Stomach (tissue), 8 donors: ENCODE measurements at regions not wholly inside any gene's neighbourhood (a gene's known extent, or its start where the extent isn't known, plus 50 kb on each side); places are given as distances from the start of the nearest gene placed in this dataset.
"Not testable (repeated sequence)": the region's sequence is repeated elsewhere in the genome, so short reads cannot be mapped to it uniquely, and the experiment has no call there.

Experiments used
- DNase-seq, 2 donors: peaks; one replicate each; pipeline versions ENCODE4 v3.0.0 to v3.0.0-alpha.2; 2013 to 2019
- H3K27ac ChIP-seq, 5 donors: fragments of 200-600 bp in 4 of 5; sonication (generic) in 4 of 5; one replicate each; pipeline ENCODE4 v1.5.1; 2013 to 2019; ENCODE audit warnings: mild to moderate bottlenecking in 1 of 5, moderate library complexity in 1 of 5
- H3K27me3 ChIP-seq, 3 donors: fragments of 200-600 bp; sonication (generic); one replicate each; pipeline ENCODE4 v1.5.1; 2017 to 2019; ENCODE audit warnings: mixed run types in 1 of 3
- H3K36me3 ChIP-seq, 4 donors: fragments of 200-600 bp; sonication (generic); 1 replicate in 3 of 4; 2 replicates in 1 of 4; pipeline ENCODE4 v1.5.1; 2016 to 2019
- H3K4me1 ChIP-seq, 4 donors: fragments of 200-600 bp; sonication (generic); one replicate each; pipeline ENCODE4 v1.5.1; 2016 to 2019
- H3K4me3 ChIP-seq, 4 donors: fragments of 200-600 bp; sonication (generic) in 3 of 4; one replicate each; pipeline ENCODE4 v1.5.1; 2016 to 2019; ENCODE audit warnings: mild to moderate bottlenecking in 1 of 4
- H3K9me3 ChIP-seq, 4 donors: fragments of 200-600 bp; sonication (generic); one replicate each; pipeline ENCODE4 v1.5.1; 2016 to 2019
- EP300 ChIP-seq: sonication (generic); formaldehyde crosslinking; IDR thresholded peaks from one replicate; pipeline ENCODE4 v1.6.1; 2017; ENCODE audit warnings: antibody characterized with exemption
- POLR2A ChIP-seq, 4 donors: fragments of 450-650 bp; IDR thresholded peaks; one replicate each; pipeline ENCODE4 v1.6.1; 2016; ENCODE audit warnings: antibody characterized with exemption in 4 of 4, control low read depth in 2 of 4, mild to moderate bottlenecking in 1 of 4, moderate library complexity in 1 of 4
- POLR2AphosphoS5 ChIP-seq, 3 donors: sonication (generic); formaldehyde crosslinking; IDR thresholded peaks; one replicate each; pipeline ENCODE4 v1.6.1; 2016; ENCODE audit warnings: antibody characterized with exemption in 3 of 3
- WGBS, 5 donors: extraction: QIAGEN DNeasy Blood & Tissue Kit in 3 of 5; methylation state at CpG; one replicate each; pipeline versions ENCODE4 v1.1.5 to v1.1.7; 2013 to 2018; 5-methylcytosine and 5-hydroxymethylcytosine counted together
- intact Hi-C: fragments of 100-400 bp; cut with DNase I; formaldehyde crosslinking; loops from one replicate; pipeline ENCODE4 v1.15.1; 2023; ENCODE audit warnings: low total_unique reads
- TF ChIP-seq, protein P1 (sequence below), 7 experiments: fragments of 450-650 bp in 4 of 7; fragments of 200-600 bp in 3 of 7; sonication (generic) in 3 of 7; IDR thresholded peaks; one replicate each; pipeline ENCODE4 v1.5.1; 2016 to 2019; ENCODE audit warnings: antibody characterized with exemption in 7 of 7, control low read depth in 2 of 7, mild to moderate bottlenecking in 1 of 7
- donor health status: healthy with polysubstance abuse.
- donor health status: Bipolar disorder and iron deficiency.
- donor health status: healthy.

DNA sequence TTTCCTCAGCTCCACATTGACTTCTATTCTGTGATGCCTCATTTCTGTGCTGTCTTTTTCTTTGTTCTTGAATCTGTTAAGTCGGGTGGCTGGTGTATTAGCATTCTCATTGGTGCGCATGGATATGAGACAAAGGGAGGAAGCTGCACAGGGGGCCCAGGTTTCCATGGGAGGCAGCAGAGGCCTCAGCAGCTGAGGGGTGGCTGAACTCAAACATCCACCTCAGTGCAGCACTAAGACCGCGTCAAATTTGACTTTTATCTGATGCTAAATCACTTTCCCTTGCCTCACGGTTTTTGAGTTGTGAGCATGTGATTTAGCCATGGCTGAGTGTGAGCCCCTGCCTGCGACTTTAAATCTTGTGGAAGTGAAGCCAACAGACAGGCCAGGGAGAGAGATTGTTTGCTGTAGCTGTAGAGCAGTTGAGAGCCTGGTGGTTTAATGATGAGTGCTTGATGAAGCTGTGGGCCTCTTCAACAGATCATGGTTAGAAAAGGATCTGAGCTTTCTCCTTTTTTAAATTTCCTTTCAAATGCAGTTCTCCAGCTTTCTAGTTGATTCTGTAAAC lies 193.3 kb upstream of the ZNF804B start:
- Histone ChIP-seq H3K27ac (no peak overlapping the region), H3K36me3 (no peaks in the 10 kb centered on the region), H3K4me3 (no peak overlapping the region), H3K4me1 (no peaks in the 10 kb centered on the region), H3K27me3 (no peaks in the 10 kb centered on the region), H3K9me3 (no peaks in the 10 kb centered on the region)
- WGBS, 5 donors = 67 to 80% (median 72%) methylated on average over 6 of the region's 6 CpGs
- no peak for DNase-seq
- intact Hi-C loops = no loop called here
- TF ChIP-seq POLR2AphosphoS5 (IDR thresholded peaks at IDR 0.05) = no peak
- no peak for TF ChIP-seq EP300

DNA sequence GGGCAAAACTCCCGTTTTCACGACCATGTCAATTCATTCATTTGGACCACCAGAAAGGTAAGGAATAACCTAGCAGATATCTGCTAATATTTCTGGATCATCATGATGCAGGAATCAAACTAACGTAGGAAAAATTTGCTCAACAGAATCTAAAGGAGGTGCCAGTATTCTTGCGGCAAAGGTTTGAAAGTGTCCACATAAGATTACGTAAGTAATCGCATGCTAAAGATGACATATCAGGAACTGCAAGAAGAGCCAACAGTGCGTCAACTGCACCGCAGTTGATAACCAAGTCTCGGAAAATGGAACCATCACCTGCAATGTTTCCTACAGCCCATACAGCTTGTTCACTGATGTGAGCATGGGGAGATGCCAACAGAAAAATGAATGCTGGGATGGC lies 194.1 kb upstream of the ZNF804B start:
- Histone ChIP-seq H3K4me3 (no peak overlapping the region), H3K27ac (no peak overlapping the region), H3K4me1 (no peaks in the 10 kb centered on the region), H3K36me3 (no peaks in the 10 kb centered on the region), H3K9me3 (no peaks in the 10 kb centered on the region), H3K27me3 (no peaks in the 10 kb centered on the region)
- intact Hi-C loops = no loop called here
- 91 to 97% (median 96%) methylated on average over 9 of the region's 9 CpGs for WGBS, 5 donors
- no peak for DNase-seq
- TF ChIP-seq EP300 (no peak), POLR2AphosphoS5 (IDR thresholded peaks at IDR 0.05) (no peak), POLR2A (IDR thresholded peaks at IDR 0.05) (no peak)
- TF ChIP-seq, protein P1, sequence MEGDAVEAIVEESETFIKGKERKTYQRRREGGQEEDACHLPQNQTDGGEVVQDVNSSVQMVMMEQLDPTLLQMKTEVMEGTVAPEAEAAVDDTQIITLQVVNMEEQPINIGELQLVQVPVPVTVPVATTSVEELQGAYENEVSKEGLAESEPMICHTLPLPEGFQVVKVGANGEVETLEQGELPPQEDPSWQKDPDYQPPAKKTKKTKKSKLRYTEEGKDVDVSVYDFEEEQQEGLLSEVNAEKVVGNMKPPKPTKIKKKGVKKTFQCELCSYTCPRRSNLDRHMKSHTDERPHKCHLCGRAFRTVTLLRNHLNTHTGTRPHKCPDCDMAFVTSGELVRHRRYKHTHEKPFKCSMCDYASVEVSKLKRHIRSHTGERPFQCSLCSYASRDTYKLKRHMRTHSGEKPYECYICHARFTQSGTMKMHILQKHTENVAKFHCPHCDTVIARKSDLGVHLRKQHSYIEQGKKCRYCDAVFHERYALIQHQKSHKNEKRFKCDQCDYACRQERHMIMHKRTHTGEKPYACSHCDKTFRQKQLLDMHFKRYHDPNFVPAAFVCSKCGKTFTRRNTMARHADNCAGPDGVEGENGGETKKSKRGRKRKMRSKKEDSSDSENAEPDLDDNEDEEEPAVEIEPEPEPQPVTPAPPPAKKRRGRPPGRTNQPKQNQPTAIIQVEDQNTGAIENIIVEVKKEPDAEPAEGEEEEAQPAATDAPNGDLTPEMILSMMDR (IDR thresholded peaks at IDR 0.05) = no peak

- DNase-seq, H3K27ac ChIP-seq: not testable (repeated sequence)
- 93 to 95% (median 95%) methylated on average over 17 of the region's 17 CpGs for WGBS, 5 donors
Observed at GRCh38 chr7:88556441-88556840, 203.1 kb upstream of the ZNF804B start.

GRCh38 chr7:88554847-88555246 lies 204.7 kb upstream of the ZNF804B start:
- 84 to 89% (median 87%) methylated on average over 4 of the region's 4 CpGs for WGBS, 5 donors
- H3K27ac ChIP-seq, H3K4me1 ChIP-seq, intact Hi-C loops, H3K4me3 ChIP-seq, H3K9me3 ChIP-seq, H3K36me3 ChIP-seq, DNase-seq, H3K27me3 ChIP-seq: not testable (repeated sequence)

More at GRCh38 chr7:88556441-88556840, 203.1 kb upstream of the ZNF804B start:
- H3K9me3 ChIP-seq, intact Hi-C loops, H3K27me3 ChIP-seq, H3K36me3 ChIP-seq, H3K4me1 ChIP-seq, H3K4me3 ChIP-seq: not testable (repeated sequence)

- Histone ChIP-seq H3K4me3 (no peak overlapping the region), H3K27ac (no peak overlapping the region), H3K36me3 (no peaks in the 10 kb centered on the region), H3K27me3 (no peaks in the 10 kb centered on the region), H3K9me3 (peaks cover 0 to 29% (median 10%) of the 10 kb centered on the region in 4 donors), H3K4me1 (no peaks in the 10 kb centered on the region)
- intact Hi-C loops = no loop called here
- no peak for DNase-seq
- TF ChIP-seq POLR2A (IDR thresholded peaks at IDR 0.05) (no peak), POLR2AphosphoS5 (IDR thresholded peaks at IDR 0.05) (no peak), EP300 (no peak)
- TF ChIP-seq, protein P1 (IDR thresholded peaks at IDR 0.05) = no peak
Observed at GRCh38 chr7:88548399-88548798, 211.1 kb upstream of the ZNF804B start.

DNA sequence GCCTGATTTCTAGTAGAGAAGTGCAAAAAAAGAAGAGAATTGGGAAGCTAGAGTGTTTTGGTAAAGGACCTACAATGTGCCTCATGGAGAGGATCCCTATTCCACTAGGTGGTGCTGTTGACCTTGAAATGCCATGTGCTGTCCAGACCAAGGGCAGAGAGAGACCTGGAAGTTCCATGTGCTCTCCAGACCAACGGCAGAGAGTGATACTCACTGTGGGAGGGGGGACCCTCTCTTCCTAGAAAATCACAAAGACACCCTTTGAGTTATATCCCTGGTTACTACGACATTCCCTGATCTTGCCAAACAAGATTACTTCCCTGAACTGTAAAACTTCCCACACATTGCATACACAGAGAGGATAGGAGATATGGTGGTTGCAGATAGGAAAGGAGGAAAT lies 212.7 kb upstream of the ZNF804B start:
- no peak overlapping the region for H3K27ac ChIP-seq
- no peaks in the 10 kb centered on the region for H3K4me1 ChIP-seq
- no peak for DNase-seq
- H3K4me3 ChIP-seq = no peak overlapping the region
- TF ChIP-seq, protein P1 (IDR thresholded peaks at IDR 0.05) = peak in 4 of 7 experiments; percentile 22 to 37 (median 34)
- TF ChIP-seq EP300 = no peak
- TF ChIP-seq POLR2A (IDR thresholded peaks at IDR 0.05) = no peak
- TF ChIP-seq POLR2AphosphoS5 (IDR thresholded peaks at IDR 0.05) = no peak
- 20 to 29% (median 22%) methylated on average over 2 of the region's 2 CpGs for WGBS, 5 donors
- peaks cover 0 to 29% (median 10%) of the 10 kb centered on the region in 4 donors for H3K9me3 ChIP-seq
- no peaks in the 10 kb centered on the region for H3K27me3 ChIP-seq
- intact Hi-C loops = no loop called here
- no peaks in the 10 kb centered on the region for H3K36me3 ChIP-seq
